GM20000 (cell line): ENCODE measurements at regions not wholly inside any gene's neighbourhood (a gene's known extent, or its start where the extent isn't known, plus 50 kb on each side); places are given as distances from the start of the nearest gene placed in this dataset.

Experiments
- DNase-seq: peaks from one replicate; pipeline ENCODE4 v3.0.0; 2012; ENCODE audit warnings: low spot score
- CTCF ChIP-seq: IDR thresholded peaks from 2 replicates; pipeline ENCODE4 v1.5.1; 2012; ENCODE audit warnings: mild to moderate bottlenecking, control low read depth; ENCODE audit errors: extremely low read depth, missing control alignments

DNA sequence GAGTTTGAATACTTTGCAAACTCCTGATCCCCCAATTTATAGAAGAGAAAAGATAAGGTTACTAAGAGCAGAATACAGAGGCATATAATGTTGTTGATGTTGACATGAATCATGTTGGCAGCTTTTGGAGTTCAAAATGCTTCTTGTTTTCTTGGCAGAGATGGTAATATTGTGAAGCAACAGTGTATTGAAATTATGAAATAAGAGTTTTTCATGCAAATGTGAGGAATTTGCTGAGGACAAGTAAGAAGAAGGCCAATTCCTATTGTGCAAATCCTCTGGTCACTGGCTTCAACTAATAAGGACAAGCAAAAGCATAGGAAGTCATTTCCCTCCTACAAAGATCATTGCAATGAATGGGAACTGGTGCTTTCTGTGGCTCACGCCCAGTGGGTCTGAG, 126.9 kb upstream of the CHL1 start:
- TF ChIP-seq CTCF, result no peak
- DNase-seq, result no peak

DNA sequence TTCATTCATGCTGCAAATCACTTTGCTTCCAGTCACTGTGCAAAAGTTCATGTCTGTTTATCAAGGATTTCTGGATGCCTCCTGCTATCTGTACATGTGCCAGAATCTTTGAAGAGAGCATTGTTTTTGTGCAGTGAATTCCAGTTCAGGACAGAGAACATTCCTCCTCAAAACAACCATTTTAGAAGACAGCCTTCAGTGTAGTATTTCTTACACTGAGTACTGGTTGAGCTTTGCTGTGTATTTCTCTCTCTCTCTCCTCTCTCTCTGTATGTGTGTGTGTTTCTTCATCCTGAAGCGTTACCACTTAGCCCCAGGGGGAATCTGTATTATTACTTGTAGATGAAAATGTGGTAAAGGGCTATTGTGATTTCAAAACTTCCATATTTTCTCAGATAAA, 123.8 kb upstream of the CHL1 start:
- DNase-seq, result no peak
- TF ChIP-seq CTCF, result no peak

- no peak for TF ChIP-seq CTCF
- DNase-seq, result no peak
These were observed 123.3 kb upstream of the CHL1 start for GRCh38 chr3:73271-73670.

DNA sequence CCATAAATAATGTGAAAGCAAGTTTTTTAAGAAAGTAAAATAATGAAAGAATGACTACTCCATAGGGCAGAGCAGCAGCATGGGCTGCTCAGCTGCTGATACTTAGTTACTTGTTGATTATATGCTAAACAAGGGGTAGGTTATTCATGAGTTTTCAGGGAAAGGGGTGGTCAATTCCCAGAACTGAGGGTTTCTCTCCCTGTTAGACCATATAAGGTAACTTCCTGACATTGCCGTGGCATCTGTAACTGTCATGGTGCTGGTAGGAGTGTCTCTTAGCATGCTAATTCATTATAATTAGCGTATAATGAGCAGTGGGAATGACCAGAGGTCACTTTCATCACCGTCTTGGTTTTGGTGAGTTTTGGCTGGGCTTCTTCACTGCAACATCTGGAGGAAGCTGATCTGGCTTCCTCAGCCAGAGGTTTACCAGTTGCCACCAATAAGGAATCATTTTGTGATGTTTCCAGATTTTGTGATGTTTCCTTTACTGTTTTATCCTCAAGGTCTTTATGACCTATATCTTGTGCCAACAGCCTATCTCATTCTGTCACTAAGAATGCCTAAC, 121.8 kb upstream of the CHL1 start:
- no peak for DNase-seq
- no peak for TF ChIP-seq CTCF

- no peak for TF ChIP-seq CTCF
- DNase-seq, result no peak
These were observed 121.3 kb upstream of the CHL1 start for GRCh38 chr3:75260-75659.

- no peak for DNase-seq
- TF ChIP-seq CTCF, result no peak
These were observed 117.0 kb upstream of the CHL1 start for GRCh38 chr3:79542-79941.

- DNase-seq, result no peak
- no peak for TF ChIP-seq CTCF
These were observed 114.1 kb upstream of the CHL1 start for GRCh38 chr3:82508-82907.

DNA sequence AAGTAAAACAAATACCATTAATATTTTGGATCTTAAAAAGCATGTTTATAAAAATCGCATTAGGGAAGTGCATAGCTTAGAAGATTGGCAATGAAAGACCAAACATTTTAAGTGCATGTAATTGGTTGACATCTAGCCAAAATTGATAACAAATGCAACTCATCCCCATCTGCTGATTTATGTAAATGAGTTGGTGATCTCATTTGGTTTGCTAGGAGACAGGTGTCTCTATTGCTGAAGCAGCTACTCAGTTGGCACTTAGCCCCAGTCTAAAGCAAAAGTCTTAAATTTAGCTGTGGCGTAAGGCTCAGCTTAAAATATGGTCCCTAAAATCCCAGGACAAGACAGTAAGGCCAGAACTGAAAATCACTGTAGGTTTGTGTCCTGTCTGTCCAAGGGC, 113.5 kb upstream of the CHL1 start:
- no peak for TF ChIP-seq CTCF

More for the DNA sequence above, 113.5 kb upstream of the CHL1 start:
- no peak for DNase-seq
